ENCODE measurements at regions not wholly inside any gene's neighbourhood (a gene's known extent, or its start where the extent isn't known, plus 50 kb on each side); places are given as distances from the start of the nearest gene placed in this dataset.

DNA sequence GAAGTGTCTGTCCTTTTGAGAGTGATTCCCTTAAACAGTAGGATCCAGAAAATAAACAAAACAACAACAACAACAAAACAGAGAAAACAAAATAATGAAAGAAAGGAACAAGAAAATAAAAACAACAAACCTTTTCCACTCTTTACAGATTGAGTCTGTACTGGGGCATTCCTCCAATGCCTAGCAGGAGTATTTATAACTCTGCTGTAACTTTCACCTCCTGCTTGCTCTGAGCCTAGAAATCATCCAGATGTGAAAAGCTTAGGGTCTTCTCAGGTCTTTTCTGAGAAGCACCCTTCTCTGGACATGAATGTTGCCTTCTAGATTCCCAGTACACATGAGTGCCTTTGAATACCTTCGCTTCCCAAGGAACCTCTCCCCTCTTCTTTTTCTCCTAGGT, 1239.4 kb downstream of the CNTNAP5 start:
- TF ChIP-seq SUZ12 (IDR thresholded peaks at IDR 0.05; ENCODE audit: extremely low read depth, insufficient read depth, insufficient read length) (no peak), ZNF274 (IDR thresholded peaks at IDR 0.05; ENCODE audit: low read depth, low read length) (no peak), YY1 (IDR thresholded peaks at IDR 0.05; ENCODE audit: insufficient read depth, insufficient read length) (no peak)
